ENCODE measurements at regions not wholly inside any gene's neighbourhood (a gene's known extent, or its start where the extent isn't known, plus 50 kb on each side); places are given as distances from the start of the nearest gene placed in this dataset.

- no peak for TF ChIP-seq CTCF (IDR thresholded peaks at IDR 0.05; ENCODE audit: borderline replicate concordance, insufficient read depth, low read depth, low read length)
- H3K4me3 ChIP-seq (ENCODE audit: low read depth, low read length): no peak overlapping the region
Observed at GRCh38 chr2:125850541-125850940, 805.4 kb upstream of the GYPC start.

GRCh38 chr2:125852364-125852763 is 803.6 kb upstream of the GYPC start:
- no peak overlapping the region for H3K4me3 ChIP-seq (ENCODE audit: low read depth, low read length)
- no peak for TF ChIP-seq CTCF (IDR thresholded peaks at IDR 0.05; ENCODE audit: borderline replicate concordance, insufficient read depth, low read depth, low read length)

GRCh38 chr2:125853626-125854025 is 802.3 kb upstream of the GYPC start:
- TF ChIP-seq CTCF (IDR thresholded peaks at IDR 0.05; ENCODE audit: borderline replicate concordance, insufficient read depth, low read depth, low read length): no peak
- H3K4me3 ChIP-seq (ENCODE audit: low read depth, low read length): no peak overlapping the region

GRCh38 chr2:125855204-125855603 is 800.8 kb upstream of the GYPC start:
- H3K4me3 ChIP-seq (ENCODE audit: low read depth, low read length): no peak overlapping the region
- TF ChIP-seq CTCF (IDR thresholded peaks at IDR 0.05; ENCODE audit: borderline replicate concordance, insufficient read depth, low read depth, low read length): no peak

- H3K4me3 ChIP-seq (ENCODE audit: low read depth, low read length): no peak overlapping the region
- no peak for TF ChIP-seq CTCF (IDR thresholded peaks at IDR 0.05; ENCODE audit: borderline replicate concordance, insufficient read depth, low read depth, low read length)
Observed at GRCh38 chr2:125857971-125858794, 797.8 kb upstream of the GYPC start.

- TF ChIP-seq CTCF (IDR thresholded peaks at IDR 0.05; ENCODE audit: borderline replicate concordance, insufficient read depth, low read depth, low read length): no peak
Observed at GRCh38 chr2:125861461-125861860, 794.5 kb upstream of the GYPC start.

GRCh38 chr2:125867908-125868307 is 788.0 kb upstream of the GYPC start:
- no peak for TF ChIP-seq CTCF (IDR thresholded peaks at IDR 0.05; ENCODE audit: borderline replicate concordance, insufficient read depth, low read depth, low read length)
- no peak overlapping the region for H3K4me3 ChIP-seq (ENCODE audit: low read depth, low read length)

More at GRCh38 chr2:125861461-125861860, 794.5 kb upstream of the GYPC start:
- no peak overlapping the region for H3K4me3 ChIP-seq (ENCODE audit: low read depth, low read length)
